ENCODE measurements at regions not wholly inside any gene's neighbourhood (a gene's known extent, or its start where the extent isn't known, plus 50 kb on each side); places are given as distances from the start of the nearest gene placed in this dataset.
"Not testable (repeated sequence)": the region's sequence is repeated elsewhere in the genome, so short reads cannot be mapped to it uniquely, and the experiment has no call there.

DNA sequence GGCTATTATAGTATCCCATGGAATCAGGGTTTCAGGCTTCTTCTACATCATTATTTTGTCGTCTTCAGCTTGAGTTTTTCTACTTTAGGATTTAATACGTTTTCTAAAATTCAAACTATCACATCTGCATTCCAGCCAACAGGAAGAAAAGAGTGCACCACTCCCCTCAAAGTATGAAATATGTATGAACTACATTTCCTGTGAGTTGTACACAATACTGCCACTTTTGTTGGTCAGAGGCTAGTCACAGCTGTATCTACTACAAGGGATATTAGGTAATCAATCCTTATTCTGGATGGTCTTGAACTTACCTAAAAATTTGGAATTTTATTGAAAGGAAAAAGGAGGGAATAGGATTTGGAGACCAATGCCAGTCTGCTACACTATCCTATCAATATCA is 235.6 kb upstream of the TBX18 start:
- H3K27ac ChIP-seq, result no peak overlapping the region
- TF ChIP-seq, protein P1, sequence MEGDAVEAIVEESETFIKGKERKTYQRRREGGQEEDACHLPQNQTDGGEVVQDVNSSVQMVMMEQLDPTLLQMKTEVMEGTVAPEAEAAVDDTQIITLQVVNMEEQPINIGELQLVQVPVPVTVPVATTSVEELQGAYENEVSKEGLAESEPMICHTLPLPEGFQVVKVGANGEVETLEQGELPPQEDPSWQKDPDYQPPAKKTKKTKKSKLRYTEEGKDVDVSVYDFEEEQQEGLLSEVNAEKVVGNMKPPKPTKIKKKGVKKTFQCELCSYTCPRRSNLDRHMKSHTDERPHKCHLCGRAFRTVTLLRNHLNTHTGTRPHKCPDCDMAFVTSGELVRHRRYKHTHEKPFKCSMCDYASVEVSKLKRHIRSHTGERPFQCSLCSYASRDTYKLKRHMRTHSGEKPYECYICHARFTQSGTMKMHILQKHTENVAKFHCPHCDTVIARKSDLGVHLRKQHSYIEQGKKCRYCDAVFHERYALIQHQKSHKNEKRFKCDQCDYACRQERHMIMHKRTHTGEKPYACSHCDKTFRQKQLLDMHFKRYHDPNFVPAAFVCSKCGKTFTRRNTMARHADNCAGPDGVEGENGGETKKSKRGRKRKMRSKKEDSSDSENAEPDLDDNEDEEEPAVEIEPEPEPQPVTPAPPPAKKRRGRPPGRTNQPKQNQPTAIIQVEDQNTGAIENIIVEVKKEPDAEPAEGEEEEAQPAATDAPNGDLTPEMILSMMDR (conservative IDR thresholded peaks at IDR 0.05), result no peak

DNA sequence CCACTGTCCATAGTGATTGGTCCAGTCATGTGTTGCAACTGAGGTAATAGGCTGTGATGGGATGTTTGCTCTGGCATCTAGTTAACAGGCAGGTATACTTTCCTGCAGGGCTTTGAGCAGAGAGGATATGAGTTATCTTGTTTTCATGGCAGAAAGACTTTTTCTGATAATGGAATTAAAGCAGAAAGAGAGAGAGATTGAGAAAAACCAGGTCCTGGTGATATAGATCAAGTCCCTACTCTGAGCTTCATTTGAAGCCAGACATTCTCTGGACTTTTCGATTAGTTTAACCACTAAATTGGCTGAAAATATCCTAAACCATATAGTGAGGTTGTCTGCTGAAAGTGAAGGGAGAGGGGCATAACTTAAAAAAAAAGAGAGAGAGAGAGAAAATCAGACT is 233.8 kb upstream of the TBX18 start:
- H3K27ac ChIP-seq, result no peak overlapping the region
- TF ChIP-seq, protein P1 (conservative IDR thresholded peaks at IDR 0.05), result no peak

DNA sequence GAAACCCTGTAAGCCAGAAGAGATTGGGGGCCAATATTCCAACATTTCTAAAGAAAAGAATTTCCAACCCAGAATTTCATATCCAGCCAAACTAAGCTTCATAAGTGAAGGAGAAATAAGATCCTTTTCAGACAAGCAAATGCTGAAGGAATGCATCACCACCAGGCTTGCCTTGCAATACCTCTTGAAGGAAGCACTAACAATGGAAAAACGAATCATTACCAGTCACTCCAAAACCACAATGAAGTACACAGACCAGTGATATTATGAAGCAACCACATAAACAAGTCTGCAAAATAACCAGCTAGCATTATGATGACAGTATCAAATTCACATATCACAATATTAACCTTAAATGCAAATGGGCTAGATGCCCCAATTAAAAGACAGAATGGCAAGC is 224.4 kb upstream of the TBX18 start:
- H3K27ac ChIP-seq, result not testable (repeated sequence)

DNA sequence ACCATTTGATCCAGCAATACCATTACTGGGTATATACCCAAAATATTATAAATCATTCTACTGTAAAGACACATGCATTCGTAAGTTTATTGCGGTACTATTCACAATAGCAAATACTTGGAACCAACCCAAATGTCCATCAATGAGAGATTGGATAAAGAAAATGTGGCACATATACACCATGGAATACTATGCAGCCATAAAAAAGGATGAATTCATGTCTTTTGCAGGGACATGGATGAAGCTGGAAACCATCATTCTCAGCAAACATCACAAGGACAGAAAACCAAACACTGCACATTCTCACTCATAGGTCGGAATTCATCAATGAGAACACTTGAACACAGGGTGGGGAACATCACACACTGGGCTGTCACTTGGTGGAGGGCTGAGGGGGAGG is 221.1 kb upstream of the TBX18 start:
- H3K27ac ChIP-seq, result not testable (repeated sequence)

DNA sequence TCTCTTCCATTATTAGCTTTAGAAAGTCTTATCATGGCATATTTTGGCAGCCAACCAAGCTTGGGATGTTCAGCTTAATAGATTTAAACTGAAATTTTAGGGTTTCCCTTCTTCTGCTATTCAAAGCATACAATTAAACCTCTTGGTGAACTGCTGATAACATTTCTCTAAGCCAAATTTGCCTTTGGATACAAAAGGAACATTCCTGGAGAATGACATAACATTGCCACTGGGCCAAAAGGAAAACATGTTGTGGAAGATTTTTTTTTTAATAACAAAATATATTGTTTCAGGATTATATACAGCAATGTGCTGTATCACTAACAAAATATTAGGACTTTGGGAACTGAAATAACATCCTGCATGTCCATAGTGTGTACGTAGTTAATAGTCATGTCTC is 215.1 kb upstream of the TBX18 start:
- TF ChIP-seq, protein P1 (conservative IDR thresholded peaks at IDR 0.05), result no peak
- H3K27ac ChIP-seq, result no peak overlapping the region

DNA sequence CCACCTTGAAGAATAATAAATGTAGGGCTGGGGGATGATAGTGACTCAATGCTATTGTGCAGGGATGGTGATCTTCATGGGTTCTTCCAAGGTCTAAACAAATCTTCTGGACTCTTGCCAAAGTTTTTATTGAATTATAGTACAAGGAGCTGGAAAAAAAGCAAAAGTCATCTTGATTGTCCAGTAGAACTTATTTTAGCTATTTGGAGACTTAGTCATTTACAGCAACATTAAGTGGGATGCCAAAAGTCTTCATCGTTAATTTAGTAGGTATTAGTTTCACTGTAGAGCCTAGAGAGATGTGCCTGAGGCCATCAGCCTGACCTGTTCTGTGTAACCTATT is 212.9 kb upstream of the TBX18 start:
- no peak overlapping the region for H3K27ac ChIP-seq
- TF ChIP-seq, protein P1 (conservative IDR thresholded peaks at IDR 0.05), result no peak

DNA sequence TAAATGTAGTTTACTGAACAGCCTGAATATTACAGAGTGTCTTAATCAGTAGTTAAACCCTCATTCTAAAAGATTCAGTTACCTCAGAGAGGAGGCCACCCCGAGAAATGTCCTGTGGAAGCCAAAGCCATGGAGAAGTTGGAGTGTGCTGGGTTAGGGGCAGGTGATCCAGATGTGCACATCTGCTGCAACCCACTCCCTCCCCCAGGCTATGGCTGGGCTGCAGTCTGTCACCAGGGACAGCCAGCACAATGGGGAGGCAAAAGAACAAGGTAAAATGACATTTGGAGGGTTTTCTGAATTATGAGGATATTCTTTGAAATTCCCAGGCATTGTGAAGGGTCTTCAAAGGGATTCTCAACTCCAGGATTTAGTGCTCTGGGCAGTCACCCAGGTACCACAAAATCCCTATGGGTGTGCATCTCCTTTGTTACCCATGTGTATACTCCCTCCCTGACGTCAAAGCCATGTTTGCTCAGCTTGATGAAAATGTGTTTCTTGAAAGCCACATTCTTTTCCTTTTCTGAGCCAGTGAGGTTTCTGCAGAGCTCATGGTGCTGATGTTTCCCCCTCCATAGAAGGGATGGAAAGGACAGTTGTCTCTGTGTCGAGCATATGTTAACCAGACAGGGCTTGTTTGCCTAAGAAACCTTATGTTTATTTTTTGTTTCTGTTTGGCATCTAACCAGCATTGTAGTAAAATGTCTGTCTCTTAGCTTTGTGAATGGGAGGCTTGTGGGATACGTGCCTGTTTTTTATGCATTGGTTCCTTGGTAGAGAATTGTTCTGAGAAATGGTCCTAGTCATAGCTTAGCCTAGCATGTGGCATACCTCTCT is 212.3 kb upstream of the TBX18 start:
- TF ChIP-seq, protein P1 (conservative IDR thresholded peaks at IDR 0.05), result no peak
- no peak overlapping the region for H3K27ac ChIP-seq

DNA sequence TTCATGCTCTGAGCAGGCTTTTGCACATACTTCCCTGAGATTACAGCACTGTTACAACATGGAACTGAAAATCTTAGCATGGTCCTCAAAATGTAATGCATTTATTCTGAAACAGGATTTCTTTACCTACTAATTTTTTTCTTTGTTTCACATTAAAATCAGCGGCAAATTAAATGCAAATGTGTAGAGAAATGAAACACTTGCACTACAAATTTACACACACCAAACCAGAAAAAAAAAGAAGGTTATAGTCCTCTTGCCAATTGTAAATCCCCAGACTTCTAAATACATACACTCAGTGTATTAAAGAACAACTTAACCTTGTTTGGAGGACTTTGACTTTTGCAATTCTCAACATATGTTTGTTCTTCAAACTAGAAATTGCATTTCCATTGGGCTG is 210.9 kb upstream of the TBX18 start:
- no peak overlapping the region for H3K27ac ChIP-seq
- TF ChIP-seq, protein P1 (conservative IDR thresholded peaks at IDR 0.05), result no peak

DNA sequence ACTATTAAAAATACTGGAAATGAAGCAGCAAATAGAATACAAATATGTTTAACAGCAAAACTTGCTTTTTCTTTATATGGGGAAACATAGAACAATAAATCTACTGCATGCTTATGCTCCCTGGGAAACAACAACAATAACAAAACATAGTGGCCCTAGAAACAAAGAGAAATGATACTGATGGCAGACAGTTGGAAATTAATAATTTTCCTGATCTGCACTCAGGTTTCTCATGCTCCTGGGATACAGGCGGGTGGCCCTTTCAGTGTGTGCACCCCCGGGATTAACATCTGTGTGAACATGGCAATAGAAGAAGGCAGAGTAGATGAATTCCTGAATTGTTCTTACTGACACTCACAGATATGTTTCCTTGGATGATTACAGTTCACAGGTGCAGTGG is 209.2 kb upstream of the TBX18 start:
- no peak overlapping the region for H3K27ac ChIP-seq
- TF ChIP-seq, protein P1 (conservative IDR thresholded peaks at IDR 0.05), result no peak
